PC-3 (cell line): ENCODE measurements at regions not wholly inside any gene's neighbourhood (a gene's known extent, or its start where the extent isn't known, plus 50 kb on each side); places are given as distances from the start of the nearest gene placed in this dataset.
"Not testable (repeated sequence)": the region's sequence is repeated elsewhere in the genome, so short reads cannot be mapped to it uniquely, and the experiment has no call there.

Source experiments
- EZH2 ChIP-seq: fragments of 300-600 bp; sonication (generic); IDR thresholded peaks from one replicate; pipeline ENCODE4 v1.6.1; 2017; ENCODE audit warnings: antibody characterized with exemption, mild to moderate bottlenecking, low read length; ENCODE audit not compliant: unreplicated experiment
- EZH2phosphoT487 ChIP-seq: fragments of 300-600 bp; sonication (generic); IDR thresholded peaks from 2 replicates; pipeline ENCODE4 v1.6.1; 2018; ENCODE audit warnings: mild to moderate bottlenecking, antibody characterized with exemption, low read length, borderline replicate concordance
- TF ChIP-seq, protein P1 (sequence below): fragments of 300-600 bp; sonication (generic); conservative IDR thresholded peaks from 2 replicates; pipeline ENCODE4 v1.5.1; 2017; ENCODE audit warnings: antibody characterized with exemption, low read depth, mild to moderate bottlenecking, low read length

DNA sequence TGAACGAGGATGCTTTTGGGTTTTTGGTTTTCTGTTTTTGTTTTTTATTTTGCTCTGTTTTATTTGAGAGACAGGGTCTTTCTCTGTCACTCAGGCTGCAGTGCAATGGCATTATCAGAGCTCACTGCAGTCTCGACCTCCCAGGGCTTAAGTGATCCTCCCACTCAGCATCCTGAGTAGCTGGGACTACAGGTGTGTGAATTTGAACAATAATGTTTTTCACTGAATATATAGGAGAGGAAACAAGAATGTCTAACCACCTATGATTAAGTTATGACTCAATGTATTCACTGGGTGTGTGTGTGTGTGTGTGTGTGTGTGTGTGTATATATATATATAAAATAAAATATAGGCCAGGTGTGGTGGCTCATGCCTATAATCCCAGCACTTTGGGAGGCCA is 456.6 kb upstream of the SLITRK6 start:
- TF ChIP-seq, protein P1, sequence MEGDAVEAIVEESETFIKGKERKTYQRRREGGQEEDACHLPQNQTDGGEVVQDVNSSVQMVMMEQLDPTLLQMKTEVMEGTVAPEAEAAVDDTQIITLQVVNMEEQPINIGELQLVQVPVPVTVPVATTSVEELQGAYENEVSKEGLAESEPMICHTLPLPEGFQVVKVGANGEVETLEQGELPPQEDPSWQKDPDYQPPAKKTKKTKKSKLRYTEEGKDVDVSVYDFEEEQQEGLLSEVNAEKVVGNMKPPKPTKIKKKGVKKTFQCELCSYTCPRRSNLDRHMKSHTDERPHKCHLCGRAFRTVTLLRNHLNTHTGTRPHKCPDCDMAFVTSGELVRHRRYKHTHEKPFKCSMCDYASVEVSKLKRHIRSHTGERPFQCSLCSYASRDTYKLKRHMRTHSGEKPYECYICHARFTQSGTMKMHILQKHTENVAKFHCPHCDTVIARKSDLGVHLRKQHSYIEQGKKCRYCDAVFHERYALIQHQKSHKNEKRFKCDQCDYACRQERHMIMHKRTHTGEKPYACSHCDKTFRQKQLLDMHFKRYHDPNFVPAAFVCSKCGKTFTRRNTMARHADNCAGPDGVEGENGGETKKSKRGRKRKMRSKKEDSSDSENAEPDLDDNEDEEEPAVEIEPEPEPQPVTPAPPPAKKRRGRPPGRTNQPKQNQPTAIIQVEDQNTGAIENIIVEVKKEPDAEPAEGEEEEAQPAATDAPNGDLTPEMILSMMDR: not testable (repeated sequence)
- not testable (repeated sequence) for TF ChIP-seq EZH2phosphoT487, EZH2
